HG03521 (cell line): ENCODE measurements at regions not wholly inside any gene's neighbourhood (a gene's known extent, or its start where the extent isn't known, plus 50 kb on each side); places are given as distances from the start of the nearest gene placed in this dataset.
"Not testable (repeated sequence)": the region's sequence is repeated elsewhere in the genome, so short reads cannot be mapped to it uniquely, and the experiment has no call there.

ENCODE experiments used
- ATAC-seq: cut with Tn5 transposase; IDR thresholded peaks from one replicate; pipeline ENCODE4 v1.9.1; 2021; ENCODE audit warnings: mild to moderate bottlenecking, moderate library complexity; ENCODE audit not compliant: unreplicated experiment

DNA sequence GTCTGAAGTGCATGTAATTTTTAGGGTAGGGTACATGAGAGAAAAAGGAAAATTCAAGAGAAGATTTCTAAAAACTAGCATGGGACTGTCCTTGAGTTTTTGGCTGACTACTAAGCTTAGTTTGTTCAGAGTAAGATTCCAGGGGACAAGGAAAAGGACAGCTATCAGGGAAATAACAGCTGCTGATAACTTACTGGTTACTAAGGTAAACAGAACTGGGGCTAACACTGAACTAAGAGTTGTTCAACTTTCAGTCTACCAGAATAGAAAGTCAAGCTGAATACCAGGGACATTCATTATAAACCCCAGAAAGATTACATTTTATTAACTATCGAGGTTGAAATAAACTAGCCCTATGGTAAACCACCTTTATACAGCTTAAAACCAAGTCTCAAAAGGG, 261.8 kb upstream of the CYRIA start:
- ATAC-seq: no peak

DNA sequence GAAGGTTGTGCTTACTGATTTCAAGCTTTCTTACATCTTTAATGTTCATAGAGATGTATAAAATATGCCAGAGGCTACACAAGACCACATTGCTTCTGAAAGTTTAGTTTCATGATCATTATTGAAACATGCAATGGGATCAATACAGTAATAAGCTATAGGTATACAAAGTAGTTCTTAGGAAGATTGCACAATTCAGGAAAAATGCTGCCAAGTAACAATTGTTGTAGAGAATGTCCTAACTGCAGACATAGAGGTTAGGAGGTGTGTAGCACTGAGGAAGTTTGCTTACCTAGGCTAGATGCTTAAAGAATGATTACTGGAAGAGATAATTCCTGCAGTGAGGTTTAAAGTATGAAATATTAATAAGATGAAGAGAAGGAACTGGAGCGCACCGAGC, 259.5 kb upstream of the CYRIA start:
- no peak for ATAC-seq

DNA sequence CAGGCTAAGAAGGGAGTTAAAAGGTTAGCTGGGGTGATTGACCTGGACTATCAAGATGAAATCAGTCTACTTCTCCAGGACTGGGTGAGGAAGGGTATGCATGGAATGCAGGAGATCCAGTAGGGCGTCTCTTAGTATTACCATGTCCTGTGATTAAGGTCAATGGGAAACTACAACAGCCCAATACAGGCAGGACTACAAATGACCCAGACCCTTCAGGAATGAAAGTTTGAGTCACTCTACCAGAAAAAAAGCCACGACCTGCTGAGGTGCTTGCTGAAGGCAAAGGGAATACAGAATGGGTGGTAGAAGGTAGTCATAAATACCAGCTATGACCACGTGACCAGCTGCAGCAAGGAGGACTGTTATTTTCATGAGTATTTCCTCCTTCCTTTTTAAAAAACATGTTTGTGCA, 249.7 kb upstream of the CYRIA start:
- not testable (repeated sequence) for ATAC-seq

DNA sequence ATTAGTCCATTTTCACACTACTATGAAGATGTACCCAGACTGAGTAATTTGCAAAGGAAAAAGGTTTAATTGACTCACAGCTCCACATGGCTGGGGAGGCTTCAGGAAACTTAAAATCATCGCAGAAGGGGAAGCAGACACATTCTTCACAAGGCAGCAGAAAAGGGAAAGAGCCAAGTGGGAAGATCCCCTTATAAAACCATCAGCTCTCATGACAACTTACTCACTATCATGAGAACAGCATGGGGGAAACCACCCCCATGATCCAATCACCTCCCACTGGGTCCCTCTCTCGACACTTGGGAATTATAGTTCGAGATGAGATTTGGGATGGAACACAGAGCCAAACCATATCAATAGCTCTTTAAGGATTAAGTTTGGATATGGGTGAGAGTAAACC, 246.1 kb upstream of the CYRIA start:
- ATAC-seq: no peak

DNA sequence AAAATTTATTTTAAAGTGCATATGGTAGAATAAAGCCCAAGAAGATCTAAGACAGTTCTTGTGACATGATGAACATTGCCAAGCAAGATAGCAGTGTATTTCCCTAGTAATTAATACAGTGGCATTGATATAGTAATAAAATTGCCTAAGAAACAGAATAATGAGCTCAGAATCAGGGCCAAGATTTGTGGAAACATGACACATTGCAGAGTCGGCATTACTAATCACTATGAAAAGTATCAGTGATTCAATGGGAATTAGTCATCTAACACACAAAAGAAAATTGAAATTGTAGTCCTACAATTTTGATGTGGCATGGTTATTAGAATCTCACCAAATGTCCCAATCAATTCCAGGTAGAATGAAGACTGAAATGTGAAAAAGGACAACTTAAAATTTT, 243.0 kb upstream of the CYRIA start:
- no peak for ATAC-seq

DNA sequence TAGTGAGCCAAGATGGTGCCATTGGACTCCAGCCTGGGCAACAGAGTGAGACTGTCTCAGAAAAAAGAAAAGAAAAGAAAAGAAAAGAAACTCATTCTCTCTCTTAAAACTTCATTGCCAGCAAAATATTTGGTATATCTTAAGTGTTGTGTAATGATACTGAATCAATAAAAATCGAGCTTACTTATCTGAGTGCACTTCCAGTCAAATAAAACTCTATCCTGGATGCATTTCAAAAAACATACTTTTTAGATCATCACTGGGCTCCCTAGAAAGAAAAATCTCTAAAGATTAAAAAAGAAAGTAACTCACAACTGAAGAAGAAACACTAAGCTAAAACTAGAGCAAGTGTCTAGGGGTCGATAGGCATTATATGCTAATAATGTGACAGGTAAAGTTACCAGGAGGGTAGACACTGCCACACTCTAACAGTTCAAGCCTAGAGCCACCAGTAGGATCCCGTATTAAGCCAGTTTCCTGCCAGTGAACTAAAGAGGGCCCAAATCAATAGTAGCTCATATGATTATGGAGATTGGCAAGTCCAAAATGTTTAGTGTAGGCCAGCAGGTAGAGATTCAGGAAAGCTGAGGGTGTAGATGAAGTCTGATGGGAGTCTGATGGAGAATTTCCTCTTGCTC, 242.1 kb upstream of the CYRIA start:
- no peak for ATAC-seq

DNA sequence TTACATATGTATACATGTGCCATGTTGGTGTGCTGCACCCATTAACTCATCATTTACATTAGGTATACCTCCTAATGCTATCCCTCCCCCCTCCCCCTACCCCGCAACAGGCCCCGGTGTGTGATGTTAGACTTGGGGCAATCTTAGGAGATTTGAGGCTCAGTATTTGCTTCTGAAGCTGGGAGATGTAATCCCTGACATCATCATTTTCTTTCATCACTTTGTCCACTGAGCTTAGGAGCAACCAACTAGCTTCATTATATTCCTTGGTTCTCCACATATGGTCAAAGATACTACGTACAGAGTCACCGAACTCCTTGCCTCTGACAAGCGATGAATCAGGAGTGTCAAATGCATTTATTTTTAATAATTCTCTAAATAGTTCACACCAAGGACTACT, 239.7 kb upstream of the CYRIA start:
- not testable (repeated sequence) for ATAC-seq

DNA sequence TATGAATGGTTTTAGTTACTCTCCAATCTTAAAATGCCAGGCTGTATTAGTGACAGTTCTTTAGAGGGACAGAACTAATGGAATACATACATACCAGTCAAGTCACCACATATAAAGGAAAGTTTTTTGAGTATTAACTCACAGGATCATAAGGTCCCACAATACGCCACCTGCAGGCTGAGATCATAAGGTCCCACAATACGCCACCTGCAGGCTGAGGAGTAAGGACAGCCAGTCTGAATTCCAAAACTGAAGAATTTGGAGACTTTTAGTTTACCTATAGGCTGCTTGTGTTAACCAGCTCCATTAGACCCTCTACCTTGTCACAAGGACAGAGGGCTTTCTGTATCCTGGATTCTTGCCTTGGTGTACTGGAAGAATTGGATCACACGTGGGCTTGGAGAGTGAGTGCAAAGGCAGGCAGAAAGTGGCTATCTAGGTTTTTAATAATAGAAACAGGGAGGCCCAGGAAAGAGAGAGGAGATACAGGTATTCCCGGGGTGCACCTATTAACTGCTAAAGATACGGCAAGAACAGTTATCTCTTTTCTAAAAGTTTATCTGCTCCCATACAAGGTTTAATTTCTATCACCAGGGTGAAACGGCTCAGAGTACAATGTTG, 234.9 kb upstream of the CYRIA start:
- ATAC-seq: peak; percentile 88

DNA sequence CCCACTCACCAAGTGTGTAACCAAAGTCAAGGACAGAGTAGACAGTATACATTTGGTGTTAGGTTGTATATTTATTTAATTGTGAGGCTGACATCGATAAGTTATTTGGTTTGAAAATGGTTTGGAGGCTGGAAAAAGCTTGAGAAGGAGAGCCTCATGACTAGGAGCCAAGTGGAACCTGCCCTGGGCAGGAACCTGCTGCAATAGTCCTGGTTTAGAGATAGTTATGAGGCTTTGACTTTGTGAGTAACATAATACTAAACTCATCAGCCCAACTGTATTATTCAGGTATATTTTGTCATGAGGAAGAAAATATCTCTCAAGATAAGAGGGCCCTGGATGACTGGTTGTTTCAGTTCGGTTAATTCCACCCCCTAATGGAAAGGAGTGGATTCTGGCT, 234.3 kb upstream of the CYRIA start:
- no peak for ATAC-seq

DNA sequence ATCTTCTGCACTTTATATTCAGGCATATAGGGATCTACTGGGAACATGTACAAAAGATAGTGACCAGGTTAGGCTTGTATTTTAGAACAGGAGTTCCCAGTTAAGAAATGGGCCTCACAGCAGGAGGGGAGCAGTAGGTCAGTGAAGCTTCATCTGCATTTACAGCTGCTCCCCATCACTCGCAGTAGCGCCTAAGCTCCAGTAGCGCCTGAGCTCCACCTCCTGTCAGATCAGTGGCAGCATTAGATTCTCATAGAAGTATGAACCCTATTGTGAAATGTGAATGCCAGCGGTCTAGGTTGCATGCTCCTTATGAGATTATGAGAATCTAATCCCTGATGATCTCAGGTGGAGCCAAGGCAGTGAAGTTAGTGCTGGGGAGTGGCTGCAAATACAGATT, 224.4 kb upstream of the CYRIA start:
- no peak for ATAC-seq

DNA sequence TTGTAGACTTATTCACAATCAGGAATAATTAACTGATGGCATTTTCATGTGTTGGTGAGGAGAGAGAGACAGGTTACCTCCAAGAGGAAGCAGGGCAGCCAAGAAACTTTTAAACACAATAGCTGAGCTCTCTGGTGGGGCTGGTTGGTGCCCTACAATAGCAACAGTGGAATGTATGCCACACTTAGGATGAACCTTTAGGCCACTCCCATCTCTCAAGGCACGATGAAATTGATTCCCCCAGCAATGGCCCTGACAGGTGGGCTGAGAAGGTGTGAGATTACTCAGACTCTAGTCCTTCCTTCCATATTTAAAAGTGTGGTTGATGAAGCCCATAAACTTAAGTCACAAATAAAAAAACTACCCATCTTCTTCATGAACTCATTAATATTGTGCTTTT, 219.4 kb upstream of the CYRIA start:
- ATAC-seq: no peak

DNA sequence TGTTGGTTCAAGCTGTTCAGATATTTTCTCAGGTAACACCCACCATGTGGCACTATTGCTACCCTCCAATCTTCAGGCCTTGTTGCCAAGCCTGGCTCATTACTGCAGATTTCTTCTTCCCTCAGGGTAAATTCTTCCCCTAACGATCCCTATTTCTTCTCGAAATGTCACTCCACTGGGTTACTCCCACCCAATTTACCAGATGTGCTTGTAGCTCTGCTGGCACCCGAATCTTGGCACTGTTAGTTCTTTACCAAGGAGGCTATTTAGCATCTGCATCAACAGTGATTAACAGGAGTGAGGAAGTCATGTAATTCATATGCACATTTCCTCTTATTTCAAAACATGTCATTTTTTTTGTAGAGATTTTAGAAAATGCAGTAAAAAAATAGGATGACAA, 217.1 kb upstream of the CYRIA start:
- no peak for ATAC-seq

DNA sequence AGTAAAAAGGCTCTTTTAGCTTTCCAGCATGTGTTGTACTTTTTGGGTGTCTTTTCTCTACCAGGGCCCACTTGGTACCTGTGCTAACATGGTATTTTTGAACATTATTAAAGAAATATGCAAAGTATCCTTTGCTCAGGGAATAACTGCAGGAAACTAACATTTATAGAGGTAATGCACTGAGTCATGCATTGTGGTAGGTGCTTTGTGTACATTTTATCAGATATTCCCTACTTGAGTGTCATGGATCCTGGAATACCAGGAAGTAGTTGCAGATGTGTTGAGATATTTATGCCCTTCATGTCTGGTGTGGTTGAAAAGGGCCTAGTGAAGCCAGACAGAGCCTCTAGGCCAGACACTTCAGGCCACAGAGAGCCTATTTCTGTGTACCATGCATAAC, 215.5 kb upstream of the CYRIA start:
- ATAC-seq: no peak

DNA sequence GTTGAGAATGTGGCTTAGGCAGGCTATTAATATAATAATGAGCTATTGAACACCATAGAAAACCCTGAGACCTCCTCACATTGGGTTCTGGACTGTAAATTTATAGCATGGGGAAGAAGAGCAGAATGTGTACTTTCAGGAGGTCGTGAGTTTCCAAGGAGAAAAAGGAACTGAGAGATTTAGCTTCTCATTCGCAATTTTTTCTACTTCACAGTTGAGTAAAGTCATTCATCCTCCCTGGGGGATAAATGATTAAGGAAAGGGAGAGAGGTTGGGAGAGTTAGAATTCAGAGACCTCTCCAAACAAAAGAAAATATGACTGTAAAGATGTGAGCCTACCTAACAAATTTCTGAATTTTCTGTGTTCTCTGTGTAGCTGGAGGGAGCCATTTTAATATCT, 205.8 kb upstream of the CYRIA start:
- ATAC-seq: no peak

DNA sequence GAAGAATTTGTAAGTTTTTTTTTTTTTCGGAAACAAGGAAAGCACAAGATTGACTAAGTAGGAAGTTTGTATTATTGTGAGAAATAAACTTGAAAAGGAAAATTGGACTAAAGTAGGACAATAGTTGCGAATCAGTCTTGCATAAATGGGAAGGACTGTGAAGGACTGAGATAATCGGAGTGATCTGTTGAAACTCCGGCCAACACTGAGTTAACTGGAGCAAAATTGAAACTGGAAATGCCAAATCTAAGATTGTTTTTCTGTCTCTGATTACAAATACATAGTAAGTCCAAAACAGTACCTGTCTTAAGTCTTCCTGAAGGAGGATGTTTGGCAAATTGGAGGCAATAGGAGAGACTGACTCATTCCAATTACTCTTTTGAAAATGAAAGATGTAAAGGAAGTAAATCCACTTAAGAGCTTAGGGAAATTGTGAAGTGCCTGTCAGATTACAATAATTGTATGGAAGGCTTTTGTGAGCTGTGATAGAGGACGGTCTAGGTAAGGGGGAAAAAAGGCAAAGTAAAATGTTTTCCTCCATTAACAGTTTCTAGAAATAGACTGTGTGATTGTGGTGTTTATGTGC, 204.9 kb upstream of the CYRIA start:
- ATAC-seq: no peak

DNA sequence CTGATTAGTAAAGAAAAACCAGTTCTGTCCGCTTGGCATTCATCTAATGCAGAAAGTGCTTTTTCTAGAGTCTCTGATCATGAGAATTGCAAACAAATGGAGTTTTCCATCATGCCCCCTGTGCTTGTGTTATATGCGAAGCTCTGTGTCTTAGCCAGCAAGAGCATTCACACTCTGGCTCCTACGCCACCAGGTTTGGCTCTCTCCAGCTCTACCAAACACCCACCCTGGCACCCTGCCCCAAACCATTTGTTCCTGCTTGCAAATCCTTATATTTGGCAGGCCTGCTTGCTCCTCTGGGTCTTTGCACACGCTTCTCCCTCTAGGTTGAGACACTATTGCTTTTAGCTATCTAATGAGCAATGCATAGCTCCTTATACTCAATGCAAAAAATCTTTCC, 204.1 kb upstream of the CYRIA start:
- ATAC-seq: no peak

DNA sequence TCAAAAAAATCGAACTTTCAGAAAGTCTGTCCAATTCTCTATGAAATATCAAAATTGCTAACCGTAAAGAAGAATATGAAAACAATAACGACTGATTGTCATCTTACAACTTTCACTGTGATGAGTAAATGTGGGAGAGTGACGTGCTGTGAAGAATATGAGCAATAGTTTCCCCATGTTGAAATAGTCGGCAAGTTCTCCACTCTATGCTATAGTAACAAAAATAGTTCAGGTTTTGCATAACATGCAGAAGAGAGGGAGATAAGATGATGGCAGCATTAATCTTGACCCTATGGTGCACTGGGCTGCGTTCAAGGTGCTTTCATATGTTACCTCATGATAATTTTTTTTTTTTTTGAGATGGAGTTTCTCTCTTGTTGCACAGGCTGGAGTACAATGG, 196.8 kb upstream of the CYRIA start:
- no peak for ATAC-seq

DNA sequence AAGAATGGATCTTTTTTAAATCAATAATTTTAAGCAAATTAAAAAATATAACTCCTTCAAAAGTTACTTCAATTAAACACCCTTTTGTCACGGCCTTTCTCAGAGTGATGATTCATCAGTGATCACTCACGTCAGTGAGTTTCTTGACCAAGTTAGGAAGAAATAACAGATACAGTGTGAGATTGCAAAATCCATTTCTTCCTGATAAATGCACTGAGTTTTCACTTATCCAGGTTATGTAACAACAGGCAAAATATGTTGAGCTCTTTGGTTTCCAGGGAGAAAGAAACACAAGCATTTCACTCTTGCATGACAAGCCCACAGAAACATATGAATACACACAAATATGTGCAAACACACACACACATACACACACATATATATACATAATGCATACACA, 195.9 kb upstream of the CYRIA start:
- no peak for ATAC-seq

DNA sequence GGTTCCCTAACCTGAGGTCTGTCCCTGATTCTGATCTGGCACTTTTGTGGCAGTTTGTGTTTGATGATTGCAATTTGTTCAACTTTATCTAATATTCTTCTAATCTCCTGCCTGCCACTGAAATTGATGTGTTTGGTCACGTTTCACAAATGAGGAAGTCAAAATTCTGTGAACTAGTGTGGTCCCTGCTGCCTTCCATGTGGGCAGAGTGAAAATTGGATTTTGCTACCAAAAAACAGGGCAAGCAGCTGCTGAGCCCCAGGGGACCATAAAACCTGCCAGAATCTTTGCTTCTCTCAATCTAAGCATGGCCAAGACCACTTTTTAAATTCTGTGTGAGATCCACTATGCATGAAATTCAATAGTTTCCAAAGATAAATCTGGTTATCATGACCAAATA, 195.5 kb upstream of the CYRIA start:
- ATAC-seq: no peak

DNA sequence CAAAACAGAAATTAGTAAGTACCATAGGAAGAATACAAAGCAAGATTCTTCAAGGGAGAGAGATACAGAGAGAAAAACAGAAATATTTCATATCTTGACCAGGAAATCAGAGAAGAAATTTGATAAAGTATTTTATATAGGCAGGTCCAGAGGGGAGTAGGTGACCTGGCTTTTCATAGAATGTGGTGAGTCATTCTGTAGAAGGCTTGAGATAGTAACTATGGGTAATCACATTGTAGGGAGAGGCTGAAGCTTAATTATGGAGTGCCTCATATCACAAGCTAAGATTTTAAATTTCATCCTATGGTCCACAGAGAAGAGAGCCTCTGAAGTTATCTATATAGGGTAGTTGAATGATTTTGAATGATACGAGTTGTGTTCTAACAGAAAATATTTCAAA, 195.0 kb upstream of the CYRIA start:
- ATAC-seq: no peak

DNA sequence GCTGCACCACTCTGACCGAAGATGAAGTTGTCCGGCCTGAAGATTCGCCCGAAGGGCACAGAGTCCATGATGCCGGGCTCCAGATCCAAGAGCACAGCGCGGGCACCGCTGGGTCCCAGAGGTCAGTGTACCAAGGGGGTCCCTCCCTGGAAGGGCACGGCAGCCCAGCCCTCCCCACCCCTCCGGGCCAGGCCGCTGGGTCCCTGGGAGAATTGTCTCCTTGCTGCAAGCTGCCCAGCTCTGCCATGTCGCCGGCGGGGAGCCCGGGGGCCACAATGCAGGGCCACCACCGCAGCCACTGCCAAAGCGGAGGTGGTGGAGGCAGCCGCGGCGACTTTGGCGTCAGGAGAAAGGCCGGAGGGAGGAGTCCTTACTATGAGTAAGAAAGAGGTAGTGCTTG, 189.5 kb upstream of the CYRIA start:
- ATAC-seq: no peak

DNA sequence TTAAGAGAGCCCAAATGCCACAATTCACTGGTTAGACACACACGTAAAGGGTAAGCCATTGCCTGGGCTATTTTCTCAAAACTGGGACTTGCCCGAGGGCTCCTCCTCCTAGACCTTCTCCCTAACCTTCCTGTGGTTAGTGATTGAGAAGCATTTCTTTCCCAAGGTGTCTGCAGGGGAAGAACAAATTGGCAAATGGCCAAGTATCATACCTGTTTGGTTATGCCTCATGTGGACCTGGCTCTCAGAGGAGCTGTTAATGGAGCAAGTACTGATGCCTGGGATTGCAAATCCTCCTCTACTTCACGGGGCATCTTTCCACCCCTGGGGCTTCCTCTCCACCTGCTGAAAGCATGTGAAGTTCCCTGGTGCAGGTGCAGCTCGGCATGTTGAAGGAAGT, 187.5 kb upstream of the CYRIA start:
- no peak for ATAC-seq

DNA sequence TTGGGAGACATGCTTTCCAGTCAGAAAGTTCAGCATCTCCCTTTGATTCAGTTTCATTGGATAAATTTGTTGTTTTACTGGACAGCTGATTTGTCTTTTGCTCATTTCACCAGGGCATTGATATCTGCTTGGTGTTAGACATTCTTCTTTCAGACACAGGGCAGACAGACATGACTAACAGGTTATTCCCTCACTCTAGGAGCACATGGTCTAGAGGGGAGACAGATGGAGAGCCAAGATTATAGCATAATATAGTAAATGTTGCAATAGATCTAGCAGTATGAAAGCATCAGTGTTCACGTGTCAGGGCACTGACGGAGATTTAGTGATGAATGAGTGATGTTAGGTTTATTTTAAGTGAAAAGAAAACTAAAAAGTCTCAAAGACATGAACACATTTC, 187.0 kb upstream of the CYRIA start:
- no peak for ATAC-seq
